ENCODE measurements at regions not wholly inside any gene's neighbourhood (a gene's known extent, or its start where the extent isn't known, plus 50 kb on each side); places are given as distances from the start of the nearest gene placed in this dataset.

DNA sequence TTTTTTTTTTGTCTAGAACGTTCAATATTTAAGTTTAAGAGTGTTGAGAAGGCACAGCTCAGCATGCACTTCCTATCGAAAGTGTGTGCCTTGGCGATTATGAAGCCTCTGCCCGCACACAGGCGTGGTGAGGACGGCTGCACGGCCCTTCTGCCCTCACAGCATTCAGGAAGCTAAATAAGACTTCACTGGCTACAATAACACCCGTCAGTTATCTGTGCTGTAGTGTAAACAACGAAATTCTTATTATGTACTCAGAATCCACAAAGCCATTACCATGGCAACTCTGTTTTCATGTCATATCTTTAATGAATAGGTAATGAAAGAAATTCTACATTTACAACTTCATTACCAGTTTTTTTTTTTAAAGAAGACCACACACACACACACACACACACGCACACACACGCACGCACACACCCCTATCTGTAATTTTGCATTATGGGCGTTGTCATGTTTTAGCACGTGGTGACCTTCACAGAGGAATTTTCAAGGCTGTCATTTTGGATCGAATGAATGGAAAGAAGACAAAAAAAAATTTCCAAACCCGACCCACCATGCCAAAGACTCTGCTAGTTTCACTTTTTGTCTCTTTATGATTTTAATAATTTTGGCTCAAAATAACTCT, 254.8 kb upstream of the CTBP2 start:
- no peak for TF ChIP-seq CTCF (IDR thresholded peaks at IDR 0.05 in 2 of 3, conservative IDR thresholded peaks at IDR 0.05 in 1 of 3; ENCODE audit: borderline replicate concordance in 1 of 3, insufficient read depth in 1 of 3, low read depth in 2 of 3, low read length in 2 of 3)
- TF ChIP-seq YY1 (IDR thresholded peaks at IDR 0.05; ENCODE audit: extremely low read depth, insufficient replicate concordance, low read depth, low read length) = no peak
- TF ChIP-seq POLR2AphosphoS5 (IDR thresholded peaks at IDR 0.05; ENCODE audit: low read depth, low read length) = no peak
- TF ChIP-seq, protein P1, sequence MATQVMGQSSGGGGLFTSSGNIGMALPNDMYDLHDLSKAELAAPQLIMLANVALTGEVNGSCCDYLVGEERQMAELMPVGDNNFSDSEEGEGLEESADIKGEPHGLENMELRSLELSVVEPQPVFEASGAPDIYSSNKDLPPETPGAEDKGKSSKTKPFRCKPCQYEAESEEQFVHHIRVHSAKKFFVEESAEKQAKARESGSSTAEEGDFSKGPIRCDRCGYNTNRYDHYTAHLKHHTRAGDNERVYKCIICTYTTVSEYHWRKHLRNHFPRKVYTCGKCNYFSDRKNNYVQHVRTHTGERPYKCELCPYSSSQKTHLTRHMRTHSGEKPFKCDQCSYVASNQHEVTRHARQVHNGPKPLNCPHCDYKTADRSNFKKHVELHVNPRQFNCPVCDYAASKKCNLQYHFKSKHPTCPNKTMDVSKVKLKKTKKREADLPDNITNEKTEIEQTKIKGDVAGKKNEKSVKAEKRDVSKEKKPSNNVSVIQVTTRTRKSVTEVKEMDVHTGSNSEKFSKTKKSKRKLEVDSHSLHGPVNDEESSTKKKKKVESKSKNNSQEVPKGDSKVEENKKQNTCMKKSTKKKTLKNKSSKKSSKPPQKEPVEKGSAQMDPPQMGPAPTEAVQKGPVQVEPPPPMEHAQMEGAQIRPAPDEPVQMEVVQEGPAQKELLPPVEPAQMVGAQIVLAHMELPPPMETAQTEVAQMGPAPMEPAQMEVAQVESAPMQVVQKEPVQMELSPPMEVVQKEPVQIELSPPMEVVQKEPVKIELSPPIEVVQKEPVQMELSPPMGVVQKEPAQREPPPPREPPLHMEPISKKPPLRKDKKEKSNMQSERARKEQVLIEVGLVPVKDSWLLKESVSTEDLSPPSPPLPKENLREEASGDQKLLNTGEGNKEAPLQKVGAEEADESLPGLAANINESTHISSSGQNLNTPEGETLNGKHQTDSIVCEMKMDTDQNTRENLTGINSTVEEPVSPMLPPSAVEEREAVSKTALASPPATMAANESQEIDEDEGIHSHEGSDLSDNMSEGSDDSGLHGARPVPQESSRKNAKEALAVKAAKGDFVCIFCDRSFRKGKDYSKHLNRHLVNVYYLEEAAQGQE (IDR thresholded peaks at IDR 0.05; ENCODE audit: low read depth) = no peak
- TF ChIP-seq SIN3A (IDR thresholded peaks at IDR 0.05; ENCODE audit: low read depth) = no peak
- TF ChIP-seq JUND (IDR thresholded peaks at IDR 0.05) = no peak
- no peak for TF ChIP-seq SRF (IDR thresholded peaks at IDR 0.05; ENCODE audit: low read depth)
- no peak for TF ChIP-seq CEBPB (IDR thresholded peaks at IDR 0.05; ENCODE audit: low read depth)
- no peak for TF ChIP-seq ZNF274 (IDR thresholded peaks at IDR 0.05; ENCODE audit: low read depth, low read length)
- TF ChIP-seq POLR2A (IDR thresholded peaks at IDR 0.05; ENCODE audit: borderline replicate concordance, extremely low read depth, insufficient read depth, insufficient read length) = no peak
- TF ChIP-seq EZH2 (IDR thresholded peaks at IDR 0.05) = no peak

Measured in HCT116 (cell line).